Kidney (tissue), 13 donors: ENCODE measurements at regions not wholly inside any gene's neighbourhood (a gene's known extent, or its start where the extent isn't known, plus 50 kb on each side); places are given as distances from the start of the nearest gene placed in this dataset.

Experiments used
- DNase-seq, 5 donors: peaks; one replicate each; pipeline ENCODE4 v3.0.0-alpha.2; 2013 to 2020
- FAIRE-seq: peaks from 2 replicates; lab custom pipeline; 2012; peaks lifted over from hg19 to GRCh38; lab: Jason Lieb, UNC
- H3K27ac ChIP-seq, 2 donors: one replicate each; pipeline ENCODE4 v1.7.0; 2013; ENCODE audit warnings: low read depth in 2 of 2, low read length in 2 of 2, inconsistent platforms in 1 of 2
- H3K27me3 ChIP-seq: one replicate; pipeline ENCODE4 v1.7.1; 2013; ENCODE audit warnings: low read length, inconsistent platforms; ENCODE audit not compliant: control insufficient read depth, insufficient read depth
- H3K36me3 ChIP-seq, 3 donors: one replicate each; pipeline versions ENCODE4 v1.7.0 to v1.7.1; 2013; ENCODE audit warnings: low read length in 3 of 3, control low read depth in 1 of 3, inconsistent platforms in 1 of 3; ENCODE audit not compliant: insufficient read depth in 3 of 3, control insufficient read depth in 2 of 3
- H3K4me1 ChIP-seq, 3 donors: one replicate each; pipeline versions ENCODE4 v1.7.0 to v1.7.1; 2013; ENCODE audit warnings: low read length in 3 of 3, inconsistent platforms in 1 of 3, low read depth in 1 of 3; ENCODE audit not compliant: control insufficient read depth in 2 of 3, insufficient read depth in 2 of 3
- H3K4me3 ChIP-seq, 3 donors: one replicate each; pipeline versions ENCODE4 v1.7.0 to v1.8.1; 2013; ENCODE audit warnings: low read length in 3 of 3, control low read depth in 1 of 3, inconsistent platforms in 1 of 3
- H3K9ac ChIP-seq, 3 donors: one replicate each; pipeline versions ENCODE4 v1.7.0 to v1.7.1; 2013; ENCODE audit warnings: low read length in 3 of 3, control low read depth in 1 of 3, inconsistent platforms in 1 of 3
- H3K9me3 ChIP-seq, 3 donors: one replicate each; pipeline versions ENCODE4 v1.7.0 to v1.7.1; 2013; ENCODE audit warnings: low read length in 3 of 3, control low read depth in 1 of 3, inconsistent platforms in 1 of 3; ENCODE audit not compliant: control insufficient read depth in 2 of 3, insufficient read depth in 1 of 3
- CTCF ChIP-seq: IDR thresholded peaks from 3 replicates; pipeline ENCODE4 v1.5.1; 2012; ENCODE audit warnings: mild to moderate bottlenecking, moderate library complexity, borderline replicate concordance; ENCODE audit not compliant: insufficient read depth; ENCODE audit errors: extremely low read depth
- intact Hi-C: fragments of 100-400 bp; cut with DNase I; formaldehyde crosslinking; loops from one replicate; pipeline ENCODE4 v1.11.1; 2022
- donor health status: control.
- donor health status: control.
- donor health status: control.
- donor health status: control.
- donor health status: control.
- donor health status: DM: yes; HTN: yes; CAD: no.
- donor health status: Normal renal cell carcinoma (clear cell type).

- intact Hi-C loops = no loop called here
- H3K4me1 ChIP-seq = no peaks in the 10 kb centered on the region
- no peak for TF ChIP-seq CTCF
- no peaks in the 10 kb centered on the region for H3K36me3 ChIP-seq
- no peaks in the 10 kb centered on the region for H3K9me3 ChIP-seq
- H3K27me3 ChIP-seq = no peaks in the 10 kb centered on the region
- no peak overlapping the region for H3K27ac ChIP-seq
- DNase-seq = no peak
- no peak overlapping the region for H3K9ac ChIP-seq
- H3K4me3 ChIP-seq = no peak overlapping the region
- FAIRE-seq = no peak
Observed at GRCh38 chr3:176692199-176692965, 504.9 kb downstream of the TBL1XR1 start.

- H3K36me3 ChIP-seq = no peaks in the 10 kb centered on the region
- no peak for TF ChIP-seq CTCF
- no peak overlapping the region for H3K9ac ChIP-seq
- H3K27me3 ChIP-seq = no peaks in the 10 kb centered on the region
- H3K4me3 ChIP-seq = no peak overlapping the region
- intact Hi-C loops = no loop called here
- no peaks in the 10 kb centered on the region for H3K9me3 ChIP-seq
- H3K27ac ChIP-seq = no peak overlapping the region
- no peak for DNase-seq
- FAIRE-seq = no peak
- no peaks in the 10 kb centered on the region for H3K4me1 ChIP-seq
Observed at GRCh38 chr3:176690083-176690869, 507.0 kb downstream of the TBL1XR1 start.

- H3K9ac ChIP-seq = no peak overlapping the region
- no peaks in the 10 kb centered on the region for H3K36me3 ChIP-seq
- no peak for TF ChIP-seq CTCF
- no peak overlapping the region for H3K27ac ChIP-seq
- DNase-seq = no peak
- FAIRE-seq = no peak
- peaks cover 0 to 4% (median 0%) of the 10 kb centered on the region in 3 donors for H3K9me3 ChIP-seq
- intact Hi-C loops = no loop called here
- H3K4me3 ChIP-seq = no peak overlapping the region
- no peaks in the 10 kb centered on the region for H3K27me3 ChIP-seq
- no peaks in the 10 kb centered on the region for H3K4me1 ChIP-seq
Observed at GRCh38 chr3:176687754-176688153, 509.5 kb downstream of the TBL1XR1 start.
